Ishikawa (cell line): ENCODE measurements at regions not wholly inside any gene's neighbourhood (a gene's known extent, or its start where the extent isn't known, plus 50 kb on each side); places are given as distances from the start of the nearest gene placed in this dataset.

ENCODE experiments used
- CEBPB ChIP-seq: IDR thresholded peaks from 2 replicates; pipeline ENCODE4 v1.6.1; 2012
- CREB1 ChIP-seq: IDR thresholded peaks from 2 replicates; pipeline ENCODE4 v1.6.1; 2012; ENCODE audit warnings: low read depth
- EGR1 ChIP-seq: IDR thresholded peaks from 2 replicates; pipeline ENCODE4 v1.6.1; 2012
- EP300 ChIP-seq: IDR thresholded peaks from 2 replicates; pipeline ENCODE4 v1.6.1; 2012; ENCODE audit warnings: borderline replicate concordance
- FOXM1 ChIP-seq: IDR thresholded peaks from 2 replicates; pipeline ENCODE4 v1.6.1; 2012; ENCODE audit warnings: low read depth, borderline replicate concordance
- NFIC ChIP-seq: IDR thresholded peaks from 2 replicates; pipeline ENCODE4 v1.6.1; 2012
- RAD21 ChIP-seq: IDR thresholded peaks from 2 replicates; pipeline ENCODE4 v1.6.1; 2012; ENCODE audit warnings: low read depth
- TAF1 ChIP-seq: IDR thresholded peaks from 2 replicates; pipeline ENCODE4 v1.6.1; 2012; ENCODE audit warnings: low read depth, mild to moderate bottlenecking
- TCF12 ChIP-seq: IDR thresholded peaks from 2 replicates; pipeline ENCODE4 v1.6.1; 2012; ENCODE audit warnings: low read depth
- TEAD4 ChIP-seq: IDR thresholded peaks from 2 replicates; pipeline ENCODE4 v1.6.1; 2012
- YY1 ChIP-seq: IDR thresholded peaks from 2 replicates; pipeline ENCODE4 v1.6.1; 2012; ENCODE audit warnings: low read depth
- ZBTB7A ChIP-seq: IDR thresholded peaks from 2 replicates; pipeline ENCODE4 v1.6.1; 2012; ENCODE audit warnings: low read depth
- TF ChIP-seq, protein P1 (sequence below): IDR thresholded peaks from 2 replicates; pipeline ENCODE4 v1.6.1; 2012; ENCODE audit warnings: low read depth, mild to moderate bottlenecking
- TF ChIP-seq, protein P2 (sequence below): IDR thresholded peaks from 2 replicates; pipeline ENCODE4 v1.6.1; 2012
- TF ChIP-seq, protein P3 (sequence below): IDR thresholded peaks from 2 replicates; pipeline ENCODE4 v1.6.1; 2012

DNA sequence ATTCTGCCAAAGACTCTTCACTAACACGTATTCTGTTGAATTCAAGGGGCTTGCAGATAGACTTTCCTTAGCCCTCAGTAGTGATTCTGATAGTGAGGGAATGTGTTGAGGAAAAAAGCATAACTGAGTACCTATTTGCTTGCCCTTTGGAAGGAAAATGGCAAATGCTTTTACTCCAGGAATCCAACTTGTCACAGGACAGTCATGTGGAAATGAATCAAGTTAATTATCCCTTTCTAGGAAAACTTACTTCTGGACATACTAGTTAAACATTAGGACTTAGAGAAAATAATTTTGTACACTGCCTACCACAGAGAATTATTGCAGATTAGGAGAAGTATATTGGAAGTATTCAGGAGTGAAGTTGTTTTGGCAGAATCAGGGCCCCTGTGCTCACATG, 148.9 kb upstream of the SLC13A1 start:
- TF ChIP-seq CREB1: no peak
- TF ChIP-seq TEAD4: no peak

DNA sequence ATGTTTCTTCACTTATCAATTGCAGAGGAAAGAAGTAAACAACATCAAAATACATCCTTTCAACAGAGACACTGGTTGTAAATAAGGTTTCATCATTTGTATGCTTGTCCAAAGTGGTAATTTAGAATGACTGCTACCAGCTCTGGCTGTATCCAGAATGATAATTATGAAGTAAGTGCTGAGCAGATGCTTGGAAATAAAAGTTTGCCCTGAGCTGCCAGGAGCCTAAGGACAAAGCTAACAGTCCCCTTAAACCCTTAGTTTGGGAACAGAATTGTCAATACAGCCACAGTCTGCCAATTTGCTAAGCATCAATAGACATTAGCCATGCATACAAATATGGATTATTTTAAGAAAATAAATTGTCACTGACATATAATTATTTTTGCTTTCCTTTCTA, 147.0 kb upstream of the SLC13A1 start:
- no peak for TF ChIP-seq TAF1
- TF ChIP-seq RAD21: no peak
- no peak for TF ChIP-seq CEBPB
- TF ChIP-seq TEAD4: no peak
- TF ChIP-seq ZBTB7A: no peak
- TF ChIP-seq FOXM1: no peak
- TF ChIP-seq, protein P1, sequence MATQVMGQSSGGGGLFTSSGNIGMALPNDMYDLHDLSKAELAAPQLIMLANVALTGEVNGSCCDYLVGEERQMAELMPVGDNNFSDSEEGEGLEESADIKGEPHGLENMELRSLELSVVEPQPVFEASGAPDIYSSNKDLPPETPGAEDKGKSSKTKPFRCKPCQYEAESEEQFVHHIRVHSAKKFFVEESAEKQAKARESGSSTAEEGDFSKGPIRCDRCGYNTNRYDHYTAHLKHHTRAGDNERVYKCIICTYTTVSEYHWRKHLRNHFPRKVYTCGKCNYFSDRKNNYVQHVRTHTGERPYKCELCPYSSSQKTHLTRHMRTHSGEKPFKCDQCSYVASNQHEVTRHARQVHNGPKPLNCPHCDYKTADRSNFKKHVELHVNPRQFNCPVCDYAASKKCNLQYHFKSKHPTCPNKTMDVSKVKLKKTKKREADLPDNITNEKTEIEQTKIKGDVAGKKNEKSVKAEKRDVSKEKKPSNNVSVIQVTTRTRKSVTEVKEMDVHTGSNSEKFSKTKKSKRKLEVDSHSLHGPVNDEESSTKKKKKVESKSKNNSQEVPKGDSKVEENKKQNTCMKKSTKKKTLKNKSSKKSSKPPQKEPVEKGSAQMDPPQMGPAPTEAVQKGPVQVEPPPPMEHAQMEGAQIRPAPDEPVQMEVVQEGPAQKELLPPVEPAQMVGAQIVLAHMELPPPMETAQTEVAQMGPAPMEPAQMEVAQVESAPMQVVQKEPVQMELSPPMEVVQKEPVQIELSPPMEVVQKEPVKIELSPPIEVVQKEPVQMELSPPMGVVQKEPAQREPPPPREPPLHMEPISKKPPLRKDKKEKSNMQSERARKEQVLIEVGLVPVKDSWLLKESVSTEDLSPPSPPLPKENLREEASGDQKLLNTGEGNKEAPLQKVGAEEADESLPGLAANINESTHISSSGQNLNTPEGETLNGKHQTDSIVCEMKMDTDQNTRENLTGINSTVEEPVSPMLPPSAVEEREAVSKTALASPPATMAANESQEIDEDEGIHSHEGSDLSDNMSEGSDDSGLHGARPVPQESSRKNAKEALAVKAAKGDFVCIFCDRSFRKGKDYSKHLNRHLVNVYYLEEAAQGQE: no peak

DNA sequence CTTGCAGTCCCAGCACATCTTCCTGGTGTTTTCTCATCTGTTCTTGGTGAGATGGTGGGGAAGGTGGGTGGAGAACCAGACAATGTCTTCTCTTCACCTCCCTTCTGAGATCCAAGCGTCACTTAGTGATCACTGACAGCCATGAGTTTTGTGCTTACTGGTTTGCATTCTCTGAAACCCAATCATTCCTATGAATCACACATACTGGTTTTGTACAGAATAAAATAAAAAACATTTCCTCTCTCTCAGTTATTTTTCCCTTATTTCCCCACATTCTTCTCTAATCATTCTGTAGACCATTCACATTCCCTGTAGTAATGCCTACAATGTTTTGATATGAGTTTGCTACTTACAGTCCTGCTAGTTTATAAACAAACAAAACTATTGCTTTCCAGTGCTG, 143.8 kb upstream of the SLC13A1 start:
- no peak for TF ChIP-seq CEBPB
- TF ChIP-seq, protein P2, sequence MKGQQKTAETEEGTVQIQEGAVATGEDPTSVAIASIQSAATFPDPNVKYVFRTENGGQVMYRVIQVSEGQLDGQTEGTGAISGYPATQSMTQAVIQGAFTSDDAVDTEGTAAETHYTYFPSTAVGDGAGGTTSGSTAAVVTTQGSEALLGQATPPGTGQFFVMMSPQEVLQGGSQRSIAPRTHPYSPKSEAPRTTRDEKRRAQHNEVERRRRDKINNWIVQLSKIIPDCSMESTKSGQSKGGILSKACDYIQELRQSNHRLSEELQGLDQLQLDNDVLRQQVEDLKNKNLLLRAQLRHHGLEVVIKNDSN: no peak
- TF ChIP-seq, protein P3, sequence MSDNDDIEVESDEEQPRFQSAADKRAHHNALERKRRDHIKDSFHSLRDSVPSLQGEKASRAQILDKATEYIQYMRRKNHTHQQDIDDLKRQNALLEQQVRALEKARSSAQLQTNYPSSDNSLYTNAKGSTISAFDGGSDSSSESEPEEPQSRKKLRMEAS: no peak
- TF ChIP-seq, protein P1: no peak
- no peak for TF ChIP-seq TEAD4
- TF ChIP-seq RAD21: no peak
- TF ChIP-seq ZBTB7A: no peak
- TF ChIP-seq FOXM1: no peak
- TF ChIP-seq TCF12: no peak
- no peak for TF ChIP-seq YY1
- TF ChIP-seq TAF1: no peak
- no peak for TF ChIP-seq EP300
- no peak for TF ChIP-seq NFIC
- no peak for TF ChIP-seq EGR1
- no peak for TF ChIP-seq CREB1

DNA sequence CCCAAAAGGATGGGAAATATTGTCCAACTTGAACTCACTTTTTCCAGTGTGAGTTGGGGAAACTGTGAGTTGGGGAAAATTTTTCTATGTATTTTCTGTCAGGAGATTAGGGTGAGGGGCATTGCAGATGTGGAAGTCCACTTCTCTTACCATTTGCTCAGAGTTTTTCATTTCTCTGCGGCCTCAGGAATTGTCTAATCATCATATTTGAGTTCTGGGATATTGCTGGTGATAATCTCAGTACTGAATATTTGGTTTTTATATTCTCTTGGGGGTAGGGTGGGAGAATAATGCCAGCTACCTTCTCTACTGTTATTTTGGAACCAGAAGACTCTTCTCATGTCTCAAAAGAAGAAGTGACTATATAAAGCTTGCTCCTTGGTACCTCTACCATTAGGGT, 141.3 kb upstream of the SLC13A1 start:
- no peak for TF ChIP-seq TEAD4
- TF ChIP-seq ZBTB7A: no peak
- TF ChIP-seq CREB1: no peak

DNA sequence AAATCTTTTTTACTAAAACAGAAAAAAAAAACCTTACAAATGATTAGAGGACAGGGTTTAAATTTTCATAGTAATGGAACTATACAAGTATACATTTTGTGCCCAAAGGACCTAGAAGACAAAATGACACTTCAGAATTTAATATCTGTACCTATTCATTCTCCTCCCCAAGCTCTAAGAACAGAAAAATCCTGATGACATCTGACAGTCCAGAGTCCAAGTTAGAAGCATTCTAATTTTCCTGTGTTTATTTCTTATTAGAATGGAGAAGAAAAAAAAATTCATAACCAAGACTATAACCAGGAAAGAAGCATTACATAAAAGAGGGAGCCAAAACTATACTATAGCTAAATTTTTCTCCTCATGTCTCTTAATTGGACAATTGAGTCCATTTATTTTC, 138.9 kb upstream of the SLC13A1 start:
- TF ChIP-seq CREB1 (no peak), YY1 (no peak), FOXM1 (no peak), CEBPB (no peak)
- TF ChIP-seq, protein P1: no peak

DNA sequence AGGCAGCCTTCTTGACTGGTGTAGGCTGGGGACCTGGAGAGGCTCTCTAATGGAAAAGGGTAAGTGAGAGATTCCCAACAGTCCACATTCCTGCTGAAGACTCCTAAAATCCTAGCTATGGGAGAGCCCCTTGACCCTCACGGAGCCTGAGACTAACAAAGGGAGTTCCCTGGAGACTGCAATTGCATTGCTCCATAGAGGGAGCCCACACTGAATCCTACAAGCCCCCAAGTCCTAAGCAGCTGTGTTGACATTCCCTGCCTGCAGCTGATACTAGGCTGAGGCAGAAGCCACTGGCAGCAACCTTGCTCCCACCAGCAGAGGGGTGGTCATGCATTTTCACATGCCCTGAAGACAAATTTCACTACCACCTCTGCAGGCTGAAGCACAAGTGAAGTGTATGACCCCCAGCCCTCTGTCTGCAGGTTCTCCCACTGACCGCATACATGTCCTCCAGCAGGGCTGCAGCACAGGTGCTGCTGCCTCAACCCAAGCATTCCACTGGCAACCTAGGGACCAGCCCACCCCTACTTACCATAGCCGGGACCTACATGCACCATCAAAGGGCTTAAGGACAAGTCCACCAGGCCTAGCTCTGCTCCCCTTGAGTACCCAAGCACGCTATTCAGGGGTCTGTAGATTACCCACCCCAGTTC, 130.3 kb upstream of the SLC13A1 start:
- TF ChIP-seq, protein P3: no peak
- TF ChIP-seq EP300 (no peak), NFIC (no peak), TAF1 (no peak)
- TF ChIP-seq, protein P2: no peak
